ENCODE measurements at regions not wholly inside any gene's neighbourhood (a gene's known extent, or its start where the extent isn't known, plus 50 kb on each side); places are given as distances from the start of the nearest gene placed in this dataset.
A peak's percentile ranks its signal among the peaks of the same experiment; 100 is the strongest.
"Not testable (repeated sequence)": the region's sequence is repeated elsewhere in the genome, so short reads cannot be mapped to it uniquely, and the experiment has no call there.

DNA sequence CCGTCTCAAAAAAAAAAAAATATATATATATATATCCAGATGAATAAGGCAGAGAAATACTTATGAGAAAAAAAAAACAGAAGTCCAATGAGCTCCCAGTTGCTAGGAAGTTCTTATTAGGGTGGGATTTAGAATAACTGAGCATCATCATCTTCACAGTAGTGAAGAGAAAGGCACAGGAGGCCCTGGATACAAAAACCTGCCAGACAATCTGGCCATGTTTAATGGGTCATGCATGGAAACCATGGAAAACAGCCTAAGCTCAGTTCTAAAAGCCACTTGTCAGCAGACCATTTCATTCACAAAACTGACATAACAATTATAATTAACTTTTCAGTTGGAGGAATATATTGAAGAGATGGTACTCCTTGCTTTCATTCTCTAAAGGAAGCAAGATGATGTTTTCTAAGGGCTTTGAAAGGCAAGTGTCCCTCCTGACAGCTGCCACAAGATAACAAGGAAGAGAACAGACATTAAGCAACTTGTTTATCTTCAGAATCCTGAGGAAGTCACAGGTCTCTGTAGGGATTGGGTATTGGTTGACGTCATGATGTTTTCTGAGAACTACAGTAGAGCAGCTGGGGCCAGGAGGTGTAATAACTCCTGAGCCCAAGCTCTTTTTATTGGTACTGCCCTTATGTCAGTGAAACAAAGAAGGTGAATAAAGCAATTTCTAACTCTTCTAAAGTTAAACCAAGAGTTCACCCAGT is 463.1 kb downstream of the DMAC1 start:
- peak; percentile 99 for DNase-seq

DNA sequence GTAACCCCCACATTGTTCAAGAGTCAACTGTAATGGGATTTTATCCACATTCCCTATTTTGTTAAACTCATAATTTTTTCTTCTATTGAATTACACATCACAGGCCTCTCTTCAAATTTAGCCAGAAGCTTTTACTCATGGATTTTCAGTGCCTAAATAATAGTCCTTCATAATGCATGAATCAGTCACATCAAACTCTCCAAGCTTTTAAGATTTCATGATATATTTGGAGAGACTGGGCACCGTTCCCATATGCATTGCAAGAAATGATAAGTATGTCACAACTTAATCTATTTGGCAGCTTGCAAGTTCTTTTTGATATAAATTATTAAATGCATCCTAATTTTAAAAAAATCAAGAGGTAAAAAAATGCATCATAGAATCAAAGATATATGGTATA is 465.9 kb downstream of the DMAC1 start:
- peak; percentile 79 for DNase-seq

DNA sequence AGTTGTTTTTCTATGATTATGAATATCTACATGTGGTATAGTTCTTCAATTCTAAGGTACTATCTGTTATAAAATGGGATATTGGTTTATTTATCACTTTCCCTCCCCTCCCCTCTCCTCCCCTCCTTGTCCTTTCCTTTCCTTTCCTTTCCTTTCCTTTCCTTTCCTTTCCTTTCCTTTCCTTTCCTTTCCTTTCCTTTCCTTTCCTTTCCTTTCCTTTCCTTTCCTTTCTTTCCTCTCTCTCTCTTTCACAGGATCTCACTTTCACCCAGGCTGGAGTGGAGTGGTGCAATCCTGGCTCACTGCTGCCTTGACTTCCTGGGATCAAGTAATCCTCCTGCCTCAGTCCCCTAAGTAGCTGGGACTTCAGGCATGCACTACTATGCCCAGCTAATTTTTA is 466.8 kb downstream of the DMAC1 start:
- no peak for DNase-seq

DNA sequence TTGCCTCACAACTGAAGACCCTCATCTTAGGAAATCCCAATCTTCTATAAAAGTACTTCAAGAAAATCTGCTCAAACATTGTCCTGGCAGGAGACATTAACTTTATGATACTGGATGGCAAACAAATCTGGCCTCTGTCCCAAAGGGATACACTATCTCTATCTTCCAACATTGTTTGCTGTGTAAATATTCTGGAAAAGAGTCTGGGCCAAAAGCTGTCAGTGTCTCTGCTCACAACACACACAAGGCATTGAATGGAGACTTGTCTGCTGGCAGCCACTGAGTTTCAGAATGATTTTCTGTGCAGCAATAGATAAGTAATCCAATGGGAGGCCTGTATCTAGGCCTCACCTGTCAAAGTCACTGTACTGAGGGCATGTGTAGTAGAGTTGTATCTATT is 471.1 kb downstream of the DMAC1 start:
- no peak for DNase-seq

DNA sequence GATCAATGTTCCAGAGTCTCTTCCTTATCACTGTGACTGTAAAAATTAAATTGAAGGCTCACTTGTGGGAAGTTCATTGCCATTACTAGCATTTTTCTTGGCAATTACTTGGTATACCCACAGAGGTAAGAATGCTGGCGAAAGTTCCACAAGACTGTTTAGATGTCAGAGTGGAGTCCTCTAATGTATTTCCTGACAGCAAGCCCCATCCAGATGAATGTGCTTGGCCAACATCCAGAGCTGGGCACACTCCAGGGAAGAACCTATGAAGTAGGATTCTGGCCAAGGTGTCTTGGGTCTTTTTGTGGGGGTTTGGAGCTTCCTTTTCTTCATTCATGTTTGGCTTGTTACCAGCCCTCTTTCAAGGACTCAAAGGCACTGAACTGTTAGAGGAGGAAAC is 473.6 kb downstream of the DMAC1 start:
- DNase-seq: no peak

DNA sequence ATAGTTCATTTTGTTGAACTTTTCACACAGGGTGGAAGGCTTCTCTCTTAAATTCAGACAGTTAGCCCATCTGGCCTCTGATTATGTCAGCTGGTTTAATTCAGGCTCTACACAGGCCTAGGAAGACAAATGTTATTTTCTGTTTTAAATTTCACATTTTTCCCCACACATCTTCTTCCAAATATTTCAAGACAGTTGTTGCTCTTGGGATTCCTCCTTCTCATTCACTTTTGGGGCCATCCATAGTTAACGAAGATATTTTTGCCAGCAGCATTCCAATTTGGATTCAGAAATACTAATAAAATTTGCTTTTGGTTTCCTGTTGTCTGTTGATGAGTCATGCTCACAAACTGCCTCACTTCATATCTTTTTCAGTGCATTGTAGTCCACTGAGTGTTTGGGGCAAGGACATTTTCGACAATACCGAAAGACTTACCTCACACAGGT is 475.4 kb downstream of the DMAC1 start:
- DNase-seq: no peak

DNA sequence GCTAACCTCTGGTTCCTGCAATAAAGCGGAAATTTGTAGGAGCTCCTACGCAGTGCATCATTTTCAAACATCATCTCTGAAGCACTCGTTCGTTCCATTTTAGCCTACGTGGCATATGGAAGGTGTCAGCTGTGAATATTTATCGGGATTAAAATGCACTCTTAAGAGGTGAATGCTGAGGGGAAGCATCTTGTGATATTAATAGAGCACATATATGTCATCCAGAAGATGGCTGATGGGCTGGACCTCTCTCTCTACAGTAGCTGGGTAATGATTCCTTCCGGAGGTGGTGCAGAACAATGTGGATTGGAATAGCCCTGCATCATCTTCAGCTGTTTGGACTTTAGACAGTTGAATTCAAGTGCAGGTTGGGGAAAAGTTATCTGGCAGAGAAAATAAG is 478.7 kb downstream of the DMAC1 start:
- no peak for DNase-seq

DNA sequence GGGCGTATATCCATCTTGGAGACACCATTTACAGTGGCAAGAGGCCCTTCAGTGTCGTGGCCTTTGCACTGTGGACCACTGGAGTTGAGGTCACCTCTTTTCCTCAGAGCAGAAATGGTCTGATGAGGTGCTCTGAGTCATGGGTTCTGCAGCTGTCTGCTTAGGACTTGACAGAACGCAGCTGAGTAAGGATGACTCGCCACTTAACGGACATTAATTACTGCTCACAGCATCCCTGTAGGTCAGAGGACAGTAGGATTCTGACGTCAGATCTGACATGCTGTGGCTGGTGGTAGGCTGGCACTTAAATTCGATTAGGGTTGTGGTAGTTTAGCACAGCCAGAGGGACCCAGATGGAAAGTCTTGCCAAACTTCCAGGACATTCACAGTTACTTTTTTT is 479.4 kb downstream of the DMAC1 start:
- no peak for DNase-seq

DNA sequence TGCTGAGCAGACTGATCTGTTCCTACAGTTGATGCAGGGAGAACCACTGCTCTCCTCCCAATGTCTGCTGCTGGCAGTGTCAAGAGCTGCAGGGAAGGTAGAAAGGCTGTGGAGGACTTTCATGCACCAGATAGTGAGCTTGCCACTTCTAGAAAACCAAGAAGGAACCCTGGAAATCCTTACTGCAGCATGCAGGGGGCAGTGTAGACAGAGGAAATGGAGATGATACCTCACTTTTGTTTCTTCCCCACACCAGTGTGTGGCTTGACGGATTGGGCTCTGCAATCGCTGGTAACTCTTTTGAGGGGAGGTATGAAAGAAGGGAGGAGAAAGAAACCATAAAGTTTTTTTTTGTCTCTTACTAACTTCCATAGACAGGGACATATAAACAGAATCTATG is 480.7 kb downstream of the DMAC1 start:
- DNase-seq: no peak

DNA sequence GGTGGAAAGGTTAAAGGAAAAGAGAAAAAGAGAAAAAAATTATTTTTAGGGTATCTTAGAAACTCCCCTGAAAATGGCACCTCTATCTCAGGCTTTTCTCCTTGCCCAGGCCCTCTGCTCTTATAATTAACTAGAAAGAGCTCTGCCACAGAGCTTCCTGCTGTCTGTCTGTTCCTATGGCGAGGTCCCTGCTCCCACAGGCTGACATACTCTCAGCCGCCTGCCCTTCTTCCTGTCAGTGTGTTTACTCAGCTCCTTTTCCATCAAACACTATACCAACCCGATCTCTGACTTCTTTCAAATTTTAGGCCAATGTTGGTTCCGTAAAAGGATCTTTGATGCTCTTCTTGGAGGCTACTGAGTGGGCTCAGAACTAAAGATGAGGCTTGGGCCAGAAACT is 482.6 kb downstream of the DMAC1 start:
- DNase-seq: no peak

DNA sequence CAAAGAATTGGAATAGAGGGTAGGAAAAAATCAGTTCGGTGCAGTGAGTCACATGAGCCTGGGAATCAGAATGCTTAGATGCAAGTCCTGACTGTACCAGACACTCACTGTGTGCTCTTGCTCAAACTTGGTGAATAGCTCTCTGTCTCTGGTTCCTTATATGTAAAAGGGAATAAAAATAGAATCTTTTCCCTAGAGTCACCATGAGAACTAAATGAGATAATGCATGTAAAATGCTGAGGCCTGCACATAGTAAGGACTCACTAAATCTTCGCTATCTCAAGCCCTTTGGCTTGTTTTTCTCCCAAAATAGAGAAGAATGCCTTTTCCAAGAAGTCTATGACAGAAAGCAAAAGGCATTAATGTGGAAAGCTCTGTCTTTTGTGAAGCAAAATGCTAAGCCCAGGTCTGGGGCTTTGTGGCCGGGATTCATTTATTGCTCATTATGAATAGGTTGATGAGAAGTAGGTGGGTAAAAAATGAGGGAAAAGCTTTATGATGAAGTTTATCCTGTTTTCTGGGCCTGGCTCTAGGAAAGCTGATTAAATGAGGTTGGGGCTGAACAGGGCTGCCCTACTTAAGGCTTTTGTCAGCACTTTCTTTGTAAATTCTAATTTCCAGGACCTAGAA is 483.3 kb downstream of the DMAC1 start:
- no peak for DNase-seq

DNA sequence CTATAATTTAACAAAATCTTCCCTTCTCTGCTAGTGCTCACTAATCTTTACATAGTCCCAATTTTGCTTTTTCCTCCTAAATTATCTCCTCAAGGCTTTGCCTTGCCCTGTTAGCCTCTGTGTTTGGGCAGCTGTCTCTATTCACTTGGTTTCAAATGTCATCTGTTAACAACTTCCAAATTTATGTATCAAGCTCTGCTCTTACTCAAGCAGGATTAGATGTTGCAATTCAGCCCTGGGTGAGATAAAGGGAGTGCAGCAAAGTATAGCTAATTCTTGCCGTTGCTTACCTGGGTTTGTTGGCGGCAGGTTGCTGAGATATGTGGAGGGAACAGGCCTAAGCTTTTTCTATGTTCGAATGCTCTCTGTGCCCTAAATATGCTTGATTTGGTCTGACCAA is 483.8 kb downstream of the DMAC1 start:
- no peak for DNase-seq

DNA sequence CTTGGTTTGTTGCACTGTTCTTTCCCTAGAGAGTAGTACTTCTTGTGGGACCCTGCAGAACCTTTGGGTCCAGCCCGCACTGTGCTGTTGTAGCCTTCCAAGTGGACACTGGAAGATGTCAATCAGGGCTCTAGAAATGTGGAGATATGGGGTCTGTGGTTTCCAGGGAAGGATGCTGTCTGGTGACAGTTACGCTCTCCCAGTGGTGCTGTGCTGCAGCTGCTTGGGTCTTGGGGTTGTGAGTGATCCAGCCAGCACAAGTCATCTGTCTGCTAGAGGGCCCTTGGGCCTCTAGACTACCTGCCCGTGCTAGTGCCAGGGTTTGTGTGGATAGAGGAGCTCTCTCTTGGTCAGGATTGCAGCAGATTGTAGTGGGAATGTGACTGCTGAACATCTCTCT is 484.5 kb downstream of the DMAC1 start:
- no peak for DNase-seq

DNA sequence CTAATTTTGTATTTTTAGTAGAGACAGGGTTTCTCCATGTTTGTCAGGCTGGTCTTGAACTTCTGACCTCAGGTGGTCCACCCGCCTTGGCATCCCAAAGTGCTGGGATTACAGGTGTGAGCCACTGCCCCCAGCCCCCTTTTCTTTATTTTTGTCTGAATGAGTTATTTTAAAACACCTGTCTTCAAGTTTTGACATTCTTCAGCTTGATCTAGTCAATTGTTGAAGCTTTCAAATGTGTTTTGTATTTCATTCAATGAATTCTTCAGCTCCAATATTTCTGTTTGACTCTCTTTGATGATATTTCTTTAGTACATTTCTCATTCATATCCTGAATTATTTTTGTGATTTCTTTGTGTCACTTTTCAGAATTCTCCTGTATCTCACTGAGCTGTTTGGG is 486.2 kb downstream of the DMAC1 start:
- DNase-seq: no peak

DNA sequence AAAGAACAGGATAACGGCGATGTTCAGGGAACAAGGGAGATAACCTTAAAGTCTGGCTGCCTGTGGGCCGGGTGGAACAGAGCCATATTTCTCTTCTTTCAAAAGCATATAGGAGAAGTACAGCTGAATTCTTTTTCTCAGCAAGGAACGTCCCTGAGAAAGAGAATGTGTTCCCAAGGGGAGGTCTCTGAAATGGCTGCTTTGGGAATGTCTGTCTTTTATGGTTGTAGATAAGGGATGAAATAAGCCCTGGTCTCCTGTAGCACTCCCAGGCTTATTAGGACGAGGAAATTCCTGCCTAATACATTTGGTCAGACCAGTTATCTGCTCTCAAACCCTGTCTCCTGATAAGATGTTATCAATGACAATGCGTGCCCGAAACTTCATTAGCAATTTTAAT is 490.5 kb downstream of the DMAC1 start:
- not testable (repeated sequence) for DNase-seq

DNA sequence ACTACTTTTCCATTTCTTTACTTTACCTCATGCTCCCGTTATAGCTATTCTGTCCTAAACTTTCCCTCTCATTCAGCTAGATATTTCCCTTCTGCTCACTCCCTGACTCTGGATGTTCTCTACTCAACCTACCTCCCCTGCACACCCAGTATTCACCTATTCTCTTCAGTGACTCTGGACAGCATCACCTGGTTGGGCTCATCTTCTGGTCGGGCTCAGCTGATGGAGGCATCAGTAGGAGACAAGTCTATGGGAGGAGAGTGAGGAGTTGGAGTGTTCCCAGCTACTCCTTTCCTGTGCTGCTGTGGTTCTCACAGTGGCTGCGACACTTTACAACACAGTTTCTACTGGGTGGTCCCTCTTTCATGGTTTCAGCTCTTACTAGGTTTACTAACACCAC is 493.9 kb downstream of the DMAC1 start:
- no peak for DNase-seq

DNA sequence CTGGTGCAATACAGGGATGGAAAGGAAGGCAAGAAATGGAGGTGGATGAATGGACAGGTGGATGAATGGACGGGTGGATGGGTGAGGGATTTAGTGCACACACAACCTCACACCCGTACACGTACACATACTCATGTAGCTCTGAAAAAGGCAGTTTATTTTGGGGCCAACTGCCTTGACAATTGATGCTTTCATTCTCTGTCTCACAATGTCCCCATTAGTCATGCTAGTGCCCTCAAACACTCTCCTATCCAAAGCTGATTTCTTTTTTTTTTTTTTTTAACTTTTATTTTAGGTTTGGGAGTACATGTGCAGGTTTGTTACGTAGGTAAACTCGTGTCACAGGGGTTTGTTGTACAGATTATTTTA is 495.0 kb downstream of the DMAC1 start:
- no peak for DNase-seq

DNA sequence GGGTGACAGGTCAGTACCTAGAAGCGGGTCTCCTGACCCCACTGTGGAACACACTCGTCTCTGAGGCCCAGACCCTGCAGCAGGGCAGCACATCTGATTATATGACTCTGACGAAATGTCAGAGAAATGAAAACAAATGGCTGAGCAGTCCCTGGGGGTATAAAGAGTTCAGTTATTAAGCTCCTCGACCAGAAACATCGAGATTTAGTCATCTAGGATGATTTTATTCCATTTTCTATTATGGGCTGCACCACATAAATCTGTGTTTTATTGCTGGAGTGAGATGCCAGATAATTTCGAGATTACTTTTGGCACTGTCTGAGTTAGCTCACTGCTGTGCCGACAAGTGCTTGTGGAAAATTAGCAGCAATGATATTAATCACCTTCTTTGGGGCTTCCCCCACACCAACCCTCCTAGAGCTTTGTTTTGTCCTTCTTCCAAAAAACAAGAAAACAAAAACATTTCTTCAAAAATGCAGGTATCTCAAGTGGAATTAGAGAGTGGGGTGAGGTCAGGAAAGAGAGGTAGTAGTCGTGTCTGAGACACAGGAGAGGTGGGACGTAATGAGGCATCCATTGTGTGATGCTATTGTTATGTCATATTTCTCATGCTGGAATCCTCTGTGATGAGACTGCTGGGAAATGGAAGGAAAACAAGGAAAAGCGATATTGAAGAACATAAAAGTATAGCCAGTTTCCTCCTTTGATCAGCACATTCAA is 495.5 kb downstream of the DMAC1 start:
- DNase-seq: no peak

DNA sequence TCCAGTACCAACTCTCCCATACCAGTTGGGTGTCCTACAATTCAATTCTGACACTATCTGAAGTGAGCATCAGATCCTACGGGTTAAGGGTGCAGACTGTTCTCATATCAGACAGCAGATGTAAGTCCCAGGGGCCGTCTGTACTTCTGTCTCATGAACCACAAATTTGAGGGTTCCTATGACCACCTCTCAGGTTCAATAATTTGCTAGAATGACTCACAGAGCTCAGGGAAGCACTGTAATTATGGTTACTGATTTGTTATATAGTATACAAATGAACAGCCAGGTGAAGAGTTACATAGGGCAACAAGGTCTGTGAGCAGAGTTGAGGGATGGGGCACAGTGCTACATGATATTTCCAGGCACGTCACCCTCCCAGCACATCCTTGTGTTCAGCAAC is 499.1 kb downstream of the DMAC1 start:
- no peak for DNase-seq

DNA sequence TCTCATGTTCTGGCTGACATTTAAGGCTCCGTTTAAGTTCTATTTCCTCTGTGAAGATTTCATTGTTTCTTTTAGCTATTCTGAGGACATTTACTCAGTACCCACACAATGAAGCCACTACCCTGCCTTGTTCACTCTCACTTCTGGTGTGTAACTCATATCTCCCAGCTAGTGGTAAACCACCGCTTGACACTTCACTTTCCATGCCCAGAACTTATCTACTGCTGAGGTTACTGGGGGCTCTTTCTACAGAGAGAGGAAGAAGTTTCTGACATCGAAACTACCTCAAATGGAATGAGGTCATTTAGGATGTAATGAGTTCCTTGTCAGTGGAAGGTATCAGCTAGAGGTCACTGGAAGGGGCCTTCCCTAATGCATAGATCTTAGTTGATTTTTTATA is 501.5 kb downstream of the DMAC1 start:
- DNase-seq: no peak

DNA sequence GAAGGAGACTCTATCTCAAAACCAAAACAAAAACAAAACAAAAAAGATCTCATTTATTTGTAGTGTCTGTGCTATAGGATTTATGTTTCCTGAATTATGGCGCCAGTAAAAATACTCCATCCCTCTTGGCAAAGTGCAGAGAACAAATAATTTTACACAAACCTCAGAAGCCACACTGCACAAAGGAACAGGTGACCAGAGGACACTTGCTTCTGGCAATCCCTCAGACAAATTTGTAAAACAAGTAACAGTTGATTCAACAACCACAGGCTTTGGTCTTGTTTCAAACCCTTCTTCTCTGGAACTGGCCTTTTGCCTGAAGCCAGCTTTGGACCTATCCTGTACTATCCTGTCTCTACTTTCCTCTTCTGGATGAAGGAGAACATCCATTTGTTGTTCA is 502.1 kb downstream of the DMAC1 start:
- no peak for DNase-seq

DNA sequence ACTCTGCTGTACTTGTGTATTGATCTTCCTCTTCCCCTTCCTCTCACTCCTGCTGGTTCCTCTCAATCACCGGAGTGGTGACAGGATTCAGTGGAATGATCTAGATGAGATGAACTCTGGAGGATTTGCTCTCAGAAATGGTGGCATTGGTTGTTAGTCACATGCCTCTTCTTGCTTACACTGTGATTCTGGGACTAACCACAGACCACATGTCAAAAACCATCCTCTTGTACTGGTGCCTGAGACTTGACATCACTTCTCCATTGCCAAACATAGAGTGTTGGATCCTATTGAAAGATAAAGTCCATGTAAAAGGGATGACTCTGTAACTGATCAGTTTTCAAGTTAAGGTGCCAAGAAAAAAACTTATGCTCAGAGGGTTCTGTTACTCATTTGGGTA is 506.5 kb downstream of the DMAC1 start:
- DNase-seq: no peak

DNA sequence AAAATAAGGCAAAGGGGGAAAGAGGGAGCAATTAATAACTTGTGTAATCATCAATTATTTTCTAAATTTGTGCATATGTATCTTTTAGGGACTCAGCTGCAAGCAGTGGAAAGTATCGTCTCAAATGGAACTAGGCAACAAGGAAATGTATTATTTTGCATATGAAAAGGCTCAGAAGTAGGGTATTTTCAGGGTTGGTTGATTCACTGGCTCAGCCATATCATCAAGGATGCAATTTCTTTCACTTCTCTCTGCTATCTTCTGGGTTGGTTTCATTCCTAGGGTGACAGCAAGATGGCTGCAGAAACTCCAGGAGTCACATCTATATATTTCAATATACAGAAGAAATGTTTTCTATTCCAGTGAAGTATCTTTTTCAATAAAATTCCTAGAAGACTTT is 509.8 kb downstream of the DMAC1 start:
- DNase-seq: no peak

DNA sequence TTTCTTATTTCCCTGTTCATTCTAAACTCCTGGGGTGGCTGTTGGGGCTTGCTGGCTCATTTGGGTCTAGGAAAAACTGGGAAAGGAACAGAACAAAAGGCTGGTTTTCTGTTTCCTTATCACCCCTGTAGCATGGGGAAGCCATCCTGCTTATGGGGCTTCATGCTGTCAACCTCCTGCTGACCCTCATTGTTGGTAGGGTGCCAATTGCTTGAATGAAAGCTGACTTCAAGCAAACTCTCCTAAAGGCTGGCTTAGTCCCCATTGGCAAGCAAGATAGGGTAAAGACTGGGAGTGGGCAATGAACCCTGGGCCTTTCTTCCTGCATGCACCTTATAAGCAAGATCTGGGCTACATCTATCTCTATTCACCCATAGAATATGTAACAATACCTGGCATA is 511.6 kb downstream of the DMAC1 start:
- DNase-seq: peak; percentile 66

DNA sequence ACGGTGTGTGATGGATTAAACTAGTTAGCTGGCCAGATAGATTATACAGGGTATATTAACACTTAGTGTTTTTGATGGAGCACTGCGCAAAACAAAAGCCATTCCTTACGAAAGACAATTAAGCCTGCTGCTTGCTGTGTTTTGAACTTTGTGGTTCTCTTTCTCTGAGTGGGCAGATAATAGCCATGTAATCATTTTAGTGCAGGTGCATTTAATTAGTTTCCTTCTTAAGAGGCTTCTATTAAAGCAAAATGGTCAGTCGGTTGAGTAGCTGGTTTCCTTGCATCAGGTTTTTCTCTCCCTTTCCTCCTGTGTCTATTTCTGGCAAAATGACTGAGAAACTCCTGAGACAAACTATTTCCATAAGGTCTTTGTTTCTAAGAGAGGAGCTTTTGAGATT is 512.5 kb downstream of the DMAC1 start:
- peak; percentile 92 for DNase-seq

Measured in DMS79 treated with DMSO at 0.1 percent for 48 hours (cell line).